CD4-positive, alpha-beta T cell (primary cell): ENCODE measurements at regions not wholly inside any gene's neighbourhood (a gene's known extent, or its start where the extent isn't known, plus 50 kb on each side); places are given as distances from the start of the nearest gene placed in this dataset.

Experiments used
- ATAC-seq: fragments of 200-7000 bp; cut with Tn5 transposase; one replicate; pipeline ENCODE4 v1.10.0; 2022; ENCODE audit warnings: mild to moderate bottlenecking; ENCODE audit not compliant: poor library complexity
- CTCF ChIA-PET: fragments of 350-600 bp; sonication (Branson Sonifier 250); formaldehyde crosslinking; loops from one replicate; lab custom pipeline; 2021; ENCODE audit warnings: antibody characterized with exemption, inconsistent platforms; lab: Charles Lee
- POLR2A ChIA-PET: fragments of 350-600 bp; sonication (Branson Sonifier 250); formaldehyde crosslinking; loops from one replicate; lab custom pipeline; 2021; ENCODE audit warnings: antibody characterized with exemption, inconsistent platforms; lab: Charles Lee
- DNase-seq, 14 experiments: peaks; one replicate each; pipeline ENCODE4 v3.0.0-alpha.2; 2013 to 2020; ENCODE audit warnings: mixed read lengths in 2 of 14
- H3K27ac ChIP-seq, 2 donors: one replicate each; pipeline versions ENCODE4 v1.5.1 to v1.7.0; 2013; ENCODE audit warnings: low read length in 2 of 2, low read depth in 1 of 2, mild to moderate bottlenecking in 1 of 2
- H3K27me3 ChIP-seq, 2 experiments: 1 replicate in 1 of 2; 2 replicates in 1 of 2; pipeline versions ENCODE4 v1.6.1 to v1.7.0; 2013; ENCODE audit warnings: low read length in 2 of 2, control low read depth in 1 of 2, mild to moderate bottlenecking in 1 of 2, moderate library complexity in 1 of 2; ENCODE audit not compliant: insufficient read depth in 2 of 2, control insufficient read depth in 1 of 2
- H3K36me3 ChIP-seq: one replicate; pipeline ENCODE4 v1.6.1; 2013; ENCODE audit warnings: low read length, control low read depth; ENCODE audit not compliant: insufficient read depth
- H3K4me1 ChIP-seq: one replicate; pipeline ENCODE4 v1.6.1; 2013; ENCODE audit warnings: low read length, control low read depth; ENCODE audit not compliant: insufficient read depth
- H3K4me3 ChIP-seq: one replicate; pipeline ENCODE4 v1.5.1; 2013; ENCODE audit warnings: mild to moderate bottlenecking, low read length, moderate library complexity
- H3K9me3 ChIP-seq, 2 experiments: 1 replicate in 1 of 2; 2 replicates in 1 of 2; pipeline versions ENCODE4 v1.6.1 to v1.7.0; 2013; ENCODE audit warnings: low read length in 2 of 2, mild to moderate bottlenecking in 2 of 2, control low read depth in 1 of 2, moderate library complexity in 1 of 2; ENCODE audit not compliant: control insufficient read depth in 1 of 2, insufficient read depth in 1 of 2
- H3K27ac Mint-ChIP-seq: one replicate; pipeline ENCODE4 v1.8.0; 2020; ENCODE audit warnings: mixed read lengths
- H3K27me3 Mint-ChIP-seq: one replicate; pipeline ENCODE4 v1.8.0; 2021; ENCODE audit warnings: mixed read lengths
- H3K36me3 Mint-ChIP-seq: one replicate; pipeline ENCODE4 v1.8.0; 2021; ENCODE audit warnings: low read depth, mixed read lengths
- H3K4me1 Mint-ChIP-seq: one replicate; pipeline ENCODE4 v1.8.0; 2021; ENCODE audit warnings: low read depth, mixed read lengths
- H3K4me3 Mint-ChIP-seq: one replicate; pipeline ENCODE4 v1.8.0; 2020; ENCODE audit warnings: mild to moderate bottlenecking, mixed read lengths
- H3K9me3 Mint-ChIP-seq: one replicate; pipeline ENCODE4 v1.8.0; 2020; ENCODE audit warnings: mixed read lengths
- intact Hi-C, 2 experiments: fragments of 100-400 bp; cut with DNase I in 1 of 2; cut with micrococcal nuclease in 1 of 2; formaldehyde crosslinking; loops; one replicate each; pipeline versions ENCODE4 v1.15.1 to v1.9.0; 2023 to 2025; cut with DNase I, micrococcal nuclease
- TF ChIP-seq, protein P1 (sequence below): fragments of 200-600 bp; IDR thresholded peaks from one replicate; pipeline ENCODE4 v1.8.0; 2022; ENCODE audit warnings: antibody characterized with exemption, mild to moderate bottlenecking

DNA sequence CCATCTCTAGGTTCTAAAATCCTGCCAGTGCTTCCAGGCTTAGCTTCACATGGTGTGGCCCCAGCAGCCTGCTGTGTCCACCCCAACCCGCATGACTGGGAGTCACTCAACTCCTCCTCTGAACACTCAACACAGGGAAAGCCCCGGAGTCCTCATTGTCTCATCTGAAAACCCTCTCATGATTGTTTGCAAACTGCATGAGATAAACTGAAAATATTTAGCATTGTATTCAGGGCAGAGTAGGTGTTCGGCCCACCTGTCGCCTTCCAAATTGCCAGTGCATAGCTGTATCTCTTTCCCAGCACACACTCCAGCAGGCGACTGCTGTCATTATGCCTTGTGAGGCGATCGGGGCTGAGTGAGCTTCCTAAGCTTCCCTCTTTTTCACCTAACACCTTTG is 76.7 kb upstream of the SORBS2 start:
- Mint-ChIP-seq H3K9me3 (peaks cover 3% of the 10 kb centered on the region), H3K4me1 (peaks cover 4% of the 10 kb centered on the region), H3K27me3 (peaks cover 10% of the 10 kb centered on the region), H3K4me3 (no peak overlapping the region), H3K36me3 (no peaks in the 10 kb centered on the region), H3K27ac (no peak overlapping the region)
- CTCF ChIA-PET: no interaction called here
- no peaks in the 10 kb centered on the region for H3K4me1 ChIP-seq
- H3K4me3 ChIP-seq: no peak overlapping the region
- intact Hi-C loops: no loop called here
- TF ChIP-seq, protein P1, sequence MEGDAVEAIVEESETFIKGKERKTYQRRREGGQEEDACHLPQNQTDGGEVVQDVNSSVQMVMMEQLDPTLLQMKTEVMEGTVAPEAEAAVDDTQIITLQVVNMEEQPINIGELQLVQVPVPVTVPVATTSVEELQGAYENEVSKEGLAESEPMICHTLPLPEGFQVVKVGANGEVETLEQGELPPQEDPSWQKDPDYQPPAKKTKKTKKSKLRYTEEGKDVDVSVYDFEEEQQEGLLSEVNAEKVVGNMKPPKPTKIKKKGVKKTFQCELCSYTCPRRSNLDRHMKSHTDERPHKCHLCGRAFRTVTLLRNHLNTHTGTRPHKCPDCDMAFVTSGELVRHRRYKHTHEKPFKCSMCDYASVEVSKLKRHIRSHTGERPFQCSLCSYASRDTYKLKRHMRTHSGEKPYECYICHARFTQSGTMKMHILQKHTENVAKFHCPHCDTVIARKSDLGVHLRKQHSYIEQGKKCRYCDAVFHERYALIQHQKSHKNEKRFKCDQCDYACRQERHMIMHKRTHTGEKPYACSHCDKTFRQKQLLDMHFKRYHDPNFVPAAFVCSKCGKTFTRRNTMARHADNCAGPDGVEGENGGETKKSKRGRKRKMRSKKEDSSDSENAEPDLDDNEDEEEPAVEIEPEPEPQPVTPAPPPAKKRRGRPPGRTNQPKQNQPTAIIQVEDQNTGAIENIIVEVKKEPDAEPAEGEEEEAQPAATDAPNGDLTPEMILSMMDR: no peak
- DNase-seq: no peak
- H3K9me3 ChIP-seq: peaks cover 5 to 6% of the 10 kb centered on the region in 2 experiments
- no peaks in the 10 kb centered on the region for H3K36me3 ChIP-seq
- peaks cover 0 to 6% of the 10 kb centered on the region in 2 experiments for H3K27me3 ChIP-seq
- POLR2A ChIA-PET: no interaction called here
- ATAC-seq: no peak
- H3K27ac ChIP-seq: no peak overlapping the region

GRCh38 chr4:185889585-185889984 is 77.6 kb upstream of the SORBS2 start:
- no peak overlapping the region for H3K27ac Mint-ChIP-seq
- H3K27me3 ChIP-seq: peaks cover 0 to 6% of the 10 kb centered on the region in 2 experiments
- H3K4me1 ChIP-seq: no peaks in the 10 kb centered on the region
- peaks cover 5 to 6% of the 10 kb centered on the region in 2 experiments for H3K9me3 ChIP-seq
- CTCF ChIA-PET: no interaction called here
- no peaks in the 10 kb centered on the region for H3K36me3 Mint-ChIP-seq
- no peak for DNase-seq
- H3K9me3 Mint-ChIP-seq: peaks cover 3% of the 10 kb centered on the region
- intact Hi-C loops: no loop called here
- H3K4me1 Mint-ChIP-seq: peaks cover 4% of the 10 kb centered on the region
- no peak overlapping the region for H3K4me3 ChIP-seq
- POLR2A ChIA-PET: no interaction called here
- no peak overlapping the region for H3K4me3 Mint-ChIP-seq
- no peaks in the 10 kb centered on the region for H3K36me3 ChIP-seq
- H3K27me3 Mint-ChIP-seq: peaks cover 10% of the 10 kb centered on the region
- no peak overlapping the region for H3K27ac ChIP-seq
- ATAC-seq: no peak
- TF ChIP-seq, protein P1: no peak

GRCh38 chr4:185890196-185890595 is 78.2 kb upstream of the SORBS2 start:
- ATAC-seq (no peak), DNase-seq (no peak)
- CTCF ChIA-PET: no interaction called here
- POLR2A ChIA-PET: no interaction called here
- Mint-ChIP-seq H3K27ac (no peak overlapping the region), H3K36me3 (no peaks in the 10 kb centered on the region), H3K27me3 (peaks cover 10% of the 10 kb centered on the region), H3K4me1 (peaks cover 4% of the 10 kb centered on the region), H3K4me3 (no peak overlapping the region), H3K9me3 (peaks cover 3% of the 10 kb centered on the region)
- intact Hi-C loops: no loop called here
- TF ChIP-seq, protein P1: no peak
- no peaks in the 10 kb centered on the region for H3K4me1 ChIP-seq
- peaks cover 0 to 6% of the 10 kb centered on the region in 2 experiments for H3K27me3 ChIP-seq
- H3K27ac ChIP-seq: no peak overlapping the region
- H3K36me3 ChIP-seq: no peaks in the 10 kb centered on the region
- no peak overlapping the region for H3K4me3 ChIP-seq
- H3K9me3 ChIP-seq: peaks cover 6 to 7% of the 10 kb centered on the region in 2 experiments
